Esophagus squamous epithelium (tissue), 5 donors: ENCODE measurements at regions not wholly inside any gene's neighbourhood (a gene's known extent, or its start where the extent isn't known, plus 50 kb on each side); places are given as distances from the start of the nearest gene placed in this dataset.

ENCODE experiments used
- DNase-seq: peaks from one replicate; lab custom pipeline; 2025; lab: John Stamatoyannopoulos, UW
- H3K27ac ChIP-seq, 4 donors: fragments of 200-600 bp; sonication (generic); one replicate each; pipeline ENCODE4 v1.5.1; 2016 to 2019; ENCODE audit warnings: mild to moderate bottlenecking in 1 of 4
- H3K27me3 ChIP-seq, 4 donors: fragments of 200-600 bp; sonication (generic); 1 replicate in 3 of 4; 2 replicates in 1 of 4; pipeline versions ENCODE4 v1.5.1 to v1.6.0; 2017 to 2021; ENCODE audit warnings: antibody characterized with exemption in 1 of 4
- H3K36me3 ChIP-seq, 3 donors: fragments of 200-600 bp; sonication (generic); one replicate each; pipeline ENCODE4 v1.5.1; 2016 to 2019
- H3K4me1 ChIP-seq, 3 donors: fragments of 200-600 bp; sonication (generic); one replicate each; pipeline ENCODE4 v1.5.1; 2017 to 2019
- H3K4me3 ChIP-seq, 4 donors: fragments of 200-600 bp; sonication (generic); 1 replicate in 3 of 4; 2 replicates in 1 of 4; pipeline ENCODE4 v1.5.1; 2016 to 2019; ENCODE audit warnings: mild to moderate bottlenecking in 2 of 4, moderate library complexity in 1 of 4
- H3K9me3 ChIP-seq, 3 donors: fragments of 200-600 bp; sonication (generic); one replicate each; pipeline ENCODE4 v1.5.1; 2016 to 2019
- POLR2A ChIP-seq, 4 donors: fragments of 450-650 bp; IDR thresholded peaks; one replicate each; pipeline ENCODE4 v1.6.1; 2017; ENCODE audit warnings: antibody characterized with exemption in 4 of 4, mild to moderate bottlenecking in 4 of 4, moderate library complexity in 3 of 4
- WGBS, 2 donors: methylation state at CpG; one replicate each; pipeline ENCODE4 v1.1.5; 2018; 5-methylcytosine and 5-hydroxymethylcytosine counted together
- intact Hi-C: fragments of 100-400 bp; cut with DNase I; formaldehyde crosslinking; loops from one replicate; pipeline ENCODE4 v1.15.0; 2022
- TF ChIP-seq, protein P1 (sequence below), 6 experiments: fragments of 450-650 bp in 4 of 6; fragments of 200-600 bp in 2 of 6; sonication (generic) in 2 of 6; IDR thresholded peaks; one replicate each; pipeline ENCODE4 v1.5.1; 2016 to 2019; ENCODE audit warnings: antibody characterized with exemption in 6 of 6, mild to moderate bottlenecking in 4 of 6, moderate library complexity in 4 of 6
- donor health status: DM: yes; HTN: yes; CAD: no.

DNA sequence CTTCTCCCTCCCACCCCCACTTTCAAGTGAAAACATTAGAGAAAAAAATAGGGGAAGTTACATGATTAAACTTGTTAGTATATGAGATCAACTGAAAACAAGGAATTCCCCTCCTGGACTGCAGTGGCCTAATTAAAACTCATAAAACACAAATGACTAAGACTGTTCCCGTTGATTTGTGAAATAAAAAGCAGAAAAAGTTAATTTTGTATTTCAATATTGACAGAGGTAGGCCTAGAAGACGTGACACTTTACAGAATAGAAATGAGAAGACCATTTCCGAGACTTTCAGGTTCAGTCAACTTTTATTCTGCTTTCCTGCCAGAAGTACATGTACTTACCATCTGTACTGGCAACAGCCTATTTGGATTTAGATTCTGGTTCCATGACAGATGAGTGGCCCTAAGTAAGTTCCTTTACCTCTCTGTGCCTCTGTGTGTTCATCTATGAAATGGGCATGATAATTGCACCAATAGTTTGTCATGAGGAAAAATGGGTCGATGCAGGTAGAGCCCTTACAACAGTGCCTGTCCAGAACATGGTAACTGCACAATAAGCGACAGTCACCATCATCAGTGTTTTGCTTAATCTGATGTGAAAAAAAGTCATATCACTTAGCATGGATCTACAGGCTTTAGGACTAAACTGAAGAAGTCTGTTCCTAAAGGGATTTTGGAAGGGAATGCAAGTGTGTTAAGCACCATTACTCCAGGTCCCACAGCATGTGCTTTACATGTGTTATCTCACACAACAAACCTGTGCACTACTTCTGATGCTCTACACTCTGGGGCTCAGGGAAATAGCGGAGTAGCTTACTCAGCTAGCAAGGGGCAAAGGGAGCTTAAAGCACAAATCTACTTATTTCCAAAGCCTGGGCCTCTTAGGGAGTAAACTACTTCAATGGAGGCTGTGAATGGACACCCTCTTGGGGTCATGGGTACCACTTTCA is 562.3 kb upstream of the DIPK2B start:
- 50 to 51% methylated on average over 5 to 6 of the region's 6 CpGs for WGBS, 2 donors

GRCh38 chrX:45761920-45762319 is 561.2 kb upstream of the DIPK2B start:
- no peak for DNase-seq
- Histone ChIP-seq H3K4me3 (no peak overlapping the region), H3K9me3 (no peaks in the 10 kb centered on the region), H3K27me3 (no peaks in the 10 kb centered on the region), H3K4me1 (peaks cover under 1 to 78% (median 4%) of the 10 kb centered on the region in 3 donors), H3K27ac (peak overlapping the region in 2 of 4 donors; percentile 12 to 25), H3K36me3 (peaks cover 0 to 15% (median 0%) of the 10 kb centered on the region in 3 donors)
- WGBS, 2 donors, result 22 to 55% methylated on average over 4 of the region's 4 CpGs
- intact Hi-C loops, result no loop called here
- TF ChIP-seq POLR2A (IDR thresholded peaks at IDR 0.05), result no peak
- TF ChIP-seq, protein P1, sequence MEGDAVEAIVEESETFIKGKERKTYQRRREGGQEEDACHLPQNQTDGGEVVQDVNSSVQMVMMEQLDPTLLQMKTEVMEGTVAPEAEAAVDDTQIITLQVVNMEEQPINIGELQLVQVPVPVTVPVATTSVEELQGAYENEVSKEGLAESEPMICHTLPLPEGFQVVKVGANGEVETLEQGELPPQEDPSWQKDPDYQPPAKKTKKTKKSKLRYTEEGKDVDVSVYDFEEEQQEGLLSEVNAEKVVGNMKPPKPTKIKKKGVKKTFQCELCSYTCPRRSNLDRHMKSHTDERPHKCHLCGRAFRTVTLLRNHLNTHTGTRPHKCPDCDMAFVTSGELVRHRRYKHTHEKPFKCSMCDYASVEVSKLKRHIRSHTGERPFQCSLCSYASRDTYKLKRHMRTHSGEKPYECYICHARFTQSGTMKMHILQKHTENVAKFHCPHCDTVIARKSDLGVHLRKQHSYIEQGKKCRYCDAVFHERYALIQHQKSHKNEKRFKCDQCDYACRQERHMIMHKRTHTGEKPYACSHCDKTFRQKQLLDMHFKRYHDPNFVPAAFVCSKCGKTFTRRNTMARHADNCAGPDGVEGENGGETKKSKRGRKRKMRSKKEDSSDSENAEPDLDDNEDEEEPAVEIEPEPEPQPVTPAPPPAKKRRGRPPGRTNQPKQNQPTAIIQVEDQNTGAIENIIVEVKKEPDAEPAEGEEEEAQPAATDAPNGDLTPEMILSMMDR (IDR thresholded peaks at IDR 0.05), result no peak

More for the DNA sequence above, 562.3 kb upstream of the DIPK2B start:
- Histone ChIP-seq H3K4me1 (peaks cover 0 to 77% (median 4%) of the 10 kb centered on the region in 3 donors), H3K9me3 (no peaks in the 10 kb centered on the region), H3K4me3 (no peak overlapping the region), H3K27me3 (no peaks in the 10 kb centered on the region), H3K36me3 (peaks cover 0 to 15% (median 0%) of the 10 kb centered on the region in 3 donors), H3K27ac (peak overlapping the region in 2 of 4 donors; percentile 12)
- intact Hi-C loops, result no loop called here
- DNase-seq, result no peak
- TF ChIP-seq, protein P1 (IDR thresholded peaks at IDR 0.05), result no peak
- TF ChIP-seq POLR2A (IDR thresholded peaks at IDR 0.05), result no peak

DNA sequence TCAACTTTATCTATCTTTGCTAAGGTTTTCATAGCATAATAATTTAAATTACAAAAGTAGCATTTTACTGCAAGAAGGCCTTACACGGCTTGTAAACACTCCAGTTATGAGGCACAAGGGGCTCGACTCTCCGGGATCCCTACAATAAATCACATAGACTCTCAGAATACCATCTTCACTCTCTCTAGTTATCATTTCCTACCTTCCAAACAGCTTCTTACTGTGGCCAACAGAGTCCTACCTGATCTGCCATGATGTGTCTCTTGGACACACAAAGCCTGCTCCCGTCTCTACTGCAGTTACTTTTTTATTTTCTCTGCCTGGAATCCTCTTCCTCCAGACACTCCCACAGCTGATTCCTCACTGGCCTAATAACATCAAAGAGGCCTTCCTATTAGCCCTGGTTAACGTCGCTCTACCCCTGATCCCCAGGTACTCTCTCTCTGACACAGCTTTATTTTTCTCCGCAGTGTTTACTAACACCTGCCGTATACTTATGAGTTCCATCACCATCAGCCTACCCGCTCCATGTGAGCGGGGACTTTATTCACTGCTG is 559.6 kb upstream of the DIPK2B start:
- TF ChIP-seq, protein P1 (IDR thresholded peaks at IDR 0.05), result no peak
- TF ChIP-seq POLR2A (IDR thresholded peaks at IDR 0.05), result no peak
- H3K27ac ChIP-seq, result peak overlapping the region in 3 of 4 donors; percentile 9 to 29 (median 27)
- H3K27me3 ChIP-seq, result no peaks in the 10 kb centered on the region
- H3K4me1 ChIP-seq, result peaks cover 6 to 76% (median 9%) of the 10 kb centered on the region in 3 donors
- peaks cover 0 to 15% (median 0%) of the 10 kb centered on the region in 3 donors for H3K36me3 ChIP-seq
- no peak overlapping the region for H3K4me3 ChIP-seq
- DNase-seq, result no peak
- intact Hi-C loops, result no loop called here
- no peaks in the 10 kb centered on the region for H3K9me3 ChIP-seq
- WGBS, 2 donors, result 81 to 85% methylated on average over 8 to 10 of the region's 10 CpGs

DNA sequence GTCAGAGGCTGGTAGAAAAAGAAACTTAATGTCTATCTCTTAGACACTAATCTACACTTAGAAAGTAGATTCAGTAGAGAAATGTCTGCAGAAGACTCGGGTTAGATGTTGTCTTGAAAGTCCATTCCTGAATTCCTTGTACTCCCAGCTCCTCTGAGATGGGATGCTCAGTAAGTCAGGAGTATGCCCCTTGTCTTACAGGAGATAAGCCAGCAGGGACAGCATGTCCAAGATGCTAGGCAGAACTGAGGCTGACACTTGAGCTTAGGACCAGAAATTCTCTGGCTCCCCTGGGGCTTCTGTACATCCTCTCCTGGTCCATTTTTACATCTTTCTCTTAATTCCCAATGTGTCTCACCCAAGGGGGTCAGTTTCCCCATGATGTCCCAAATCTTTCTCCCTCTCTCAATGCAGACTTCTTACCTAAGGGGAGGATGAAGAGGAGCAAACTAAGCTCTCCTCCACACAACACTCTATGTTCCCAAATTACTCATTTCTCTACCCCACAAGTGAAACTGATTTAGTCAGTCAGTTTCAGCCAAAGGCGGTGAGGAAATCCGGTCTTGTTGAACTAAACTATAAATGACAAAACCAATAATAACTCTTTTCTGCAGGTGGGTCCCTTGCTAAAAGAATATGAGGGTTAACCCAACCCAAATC is 558.2 kb upstream of the DIPK2B start:
- Histone ChIP-seq H3K27ac (peak overlapping the region in 3 of 4 donors; percentile 21 to 59 (median 47)), H3K9me3 (no peaks in the 10 kb centered on the region), H3K4me1 (peaks cover 6 to 73% (median 9%) of the 10 kb centered on the region in 3 donors), H3K36me3 (peaks cover 0 to 15% (median 0%) of the 10 kb centered on the region in 3 donors), H3K4me3 (no peak overlapping the region), H3K27me3 (no peaks in the 10 kb centered on the region)
- 58 to 59% methylated on average over 2 to 3 of the region's 3 CpGs for WGBS, 2 donors
- TF ChIP-seq POLR2A (IDR thresholded peaks at IDR 0.05), result no peak
- TF ChIP-seq, protein P1 (IDR thresholded peaks at IDR 0.05), result no peak
- intact Hi-C loops, result no loop called here
- no peak for DNase-seq
